HG03139 (cell line): ENCODE measurements at regions not wholly inside any gene's neighbourhood (a gene's known extent, or its start where the extent isn't known, plus 50 kb on each side); places are given as distances from the start of the nearest gene placed in this dataset.

Experiments
- ATAC-seq: cut with Tn5 transposase; IDR thresholded peaks from one replicate; pipeline ENCODE4 v1.9.1; 2021; ENCODE audit not compliant: unreplicated experiment

DNA sequence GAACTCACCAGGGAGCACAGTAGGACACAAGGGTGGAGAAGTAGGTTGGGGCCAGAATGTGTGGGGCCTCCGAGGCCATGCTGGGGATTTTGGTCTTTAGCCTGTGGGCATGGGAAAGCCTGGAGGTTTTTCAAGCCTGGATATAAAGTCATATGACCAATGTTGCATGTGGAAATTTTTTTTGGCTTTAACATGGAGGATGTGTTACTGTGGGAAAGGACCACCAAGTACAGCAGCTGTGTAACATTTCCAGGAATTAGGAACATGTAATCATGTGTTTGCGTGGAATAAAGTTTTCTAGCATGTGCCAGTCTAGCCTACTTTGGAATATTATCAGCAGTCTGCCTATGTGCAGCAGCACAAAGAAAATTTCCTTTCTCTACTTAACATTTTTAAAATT, 78.5 kb downstream of the TNFSF18 start:
- ATAC-seq = no peak

DNA sequence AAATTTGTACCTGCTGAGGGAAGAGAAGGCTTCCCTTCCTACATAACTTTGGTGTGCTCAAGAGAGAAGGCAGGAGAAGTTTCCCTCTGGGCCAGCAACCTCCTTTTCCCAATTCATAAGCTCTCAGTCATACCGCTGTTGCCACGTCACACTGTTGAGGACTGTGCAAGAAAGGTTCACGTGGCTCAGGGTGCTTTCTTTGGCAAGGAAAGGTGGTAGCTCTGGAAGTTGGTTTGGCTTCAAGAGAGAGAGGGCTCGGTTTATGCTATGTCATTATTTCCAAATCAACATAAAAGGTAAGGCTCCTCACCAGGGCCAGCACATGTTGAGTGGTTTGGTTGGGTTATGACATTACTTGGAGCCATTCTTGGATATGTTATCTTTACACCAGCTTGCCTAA, 77.3 kb downstream of the TNFSF18 start:
- ATAC-seq = no peak

- no peak for ATAC-seq
Observed at GRCh38 chr1:172976222-172977041, 74.3 kb downstream of the TNFSF18 start.

- ATAC-seq = peak; percentile 67
Observed at GRCh38 chr1:172977296-172978017, 73.3 kb downstream of the TNFSF18 start.

DNA sequence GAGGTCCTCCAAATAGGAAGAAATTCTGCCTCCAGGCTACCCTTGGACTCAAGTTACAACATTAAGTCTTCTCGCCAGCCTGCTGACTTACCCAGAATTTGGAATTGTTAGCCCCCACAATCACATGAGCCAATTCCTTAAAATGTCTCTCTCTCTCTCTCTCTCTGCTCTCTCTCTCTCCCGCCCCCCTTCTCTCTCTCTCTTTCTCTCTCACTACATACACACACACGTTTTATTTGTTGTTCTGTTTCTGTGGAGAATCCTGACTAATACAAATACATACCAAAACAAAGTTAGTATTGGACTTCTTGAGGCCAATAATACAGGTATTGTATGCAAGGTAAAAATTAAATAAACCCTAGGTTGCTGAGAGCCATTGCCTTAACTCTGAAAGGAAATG, 72.1 kb downstream of the TNFSF18 start:
- ATAC-seq = no peak

DNA sequence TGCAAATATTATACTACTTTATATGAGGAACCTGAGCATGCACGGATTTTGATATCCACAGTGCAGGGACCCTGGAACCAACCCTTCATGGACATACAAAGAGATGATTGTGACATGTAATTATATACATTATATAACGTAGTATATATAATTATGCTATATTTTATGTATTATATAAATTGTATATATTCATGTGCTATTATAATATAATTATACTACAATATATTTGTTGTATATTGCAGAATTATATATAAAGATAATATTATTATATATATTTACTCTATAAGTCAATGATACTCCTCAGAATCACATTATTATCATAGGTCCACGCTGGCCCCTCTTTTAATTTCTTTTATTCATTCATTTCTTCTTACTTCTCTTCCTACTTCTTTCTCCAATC, 70.9 kb downstream of the TNFSF18 start:
- no peak for ATAC-seq

GRCh38 chr1:172980456-172980855, 70.3 kb downstream of the TNFSF18 start:
- no peak for ATAC-seq

GRCh38 chr1:172980971-172981370, 69.8 kb downstream of the TNFSF18 start:
- ATAC-seq = no peak
